WTC11 (cell line): ENCODE measurements at regions not wholly inside any gene's neighbourhood (a gene's known extent, or its start where the extent isn't known, plus 50 kb on each side); places are given as distances from the start of the nearest gene placed in this dataset.

Experiments
- ATAC-seq: fragments of 200-7000 bp; cut with Tn5 transposase; 2 replicates; pipeline ENCODE4 v1.10.0; 2021; ENCODE audit warnings: mild to moderate bottlenecking, moderate library complexity
- CTCF ChIA-PET: fragments of 300-600 bp; sonication (Branson Sonifier 250); formaldehyde crosslinking; loops from one replicate; lab custom pipeline; 2021; ENCODE audit warnings: antibody characterized with exemption; lab: Charles Lee
- POLR2A ChIA-PET: fragments of 350-600 bp; sonication (Branson Sonifier 250); formaldehyde crosslinking; loops from one replicate; lab custom pipeline; 2021; ENCODE audit warnings: antibody characterized with exemption; lab: Charles Lee
- DNase-seq: peaks from one replicate; pipeline ENCODE4 v3.0.0; 2021; ENCODE audit warnings: low spot score
- H3K27ac Mint-ChIP-seq: 2 replicates; pipeline ENCODE4 v1.8.0; 2021; ENCODE audit warnings: mixed read lengths
- H3K27me3 Mint-ChIP-seq: 2 replicates; pipeline ENCODE4 v1.8.0; 2021; ENCODE audit warnings: low read depth, mild to moderate bottlenecking, moderate library complexity, mixed read lengths
- H3K36me3 Mint-ChIP-seq: 2 replicates; pipeline ENCODE4 v1.8.0; 2021; ENCODE audit warnings: mixed read lengths
- H3K4me1 Mint-ChIP-seq: 2 replicates; pipeline ENCODE4 v1.8.0; 2022; ENCODE audit warnings: mixed read lengths
- H3K4me3 Mint-ChIP-seq: 2 replicates; pipeline ENCODE4 v1.8.0; 2021; ENCODE audit warnings: mild to moderate bottlenecking, moderate library complexity, mixed read lengths
- H3K9me3 Mint-ChIP-seq: 2 replicates; pipeline ENCODE4 v1.8.0; 2021; ENCODE audit warnings: mixed read lengths
- CDX4 ChIP-seq: fragments of 250-450 bp; sonication (Bioruptor Pico); IDR thresholded peaks from 2 replicates; pipeline ENCODE4 v1.9.0; 2021; ENCODE audit warnings: moderate library complexity, mild to moderate bottlenecking, inconsistent platforms, borderline replicate concordance
- CREB1 ChIP-seq: sonication (generic); formaldehyde crosslinking; IDR thresholded peaks from 2 replicates; pipeline ENCODE4 v1.8.0; 2023; ENCODE audit warnings: mild to moderate bottlenecking, missing genetic modification reagents
- CREM ChIP-seq: sonication (generic); formaldehyde crosslinking; IDR thresholded peaks from 2 replicates; pipeline ENCODE4 v1.8.1; 2022; ENCODE audit warnings: mild to moderate bottlenecking, missing genetic modification reagents, moderate library complexity
- E2F4 ChIP-seq: sonication (generic); formaldehyde crosslinking; IDR thresholded peaks from 2 replicates; pipeline ENCODE4 v1.8.1; 2022; ENCODE audit warnings: low read depth, mild to moderate bottlenecking, moderate library complexity, missing genetic modification reagents, borderline replicate concordance
- E2F5 ChIP-seq: sonication (generic); formaldehyde crosslinking; IDR thresholded peaks from 2 replicates; pipeline ENCODE4 v1.8.1; 2022; ENCODE audit warnings: mild to moderate bottlenecking, moderate library complexity, missing genetic modification reagents
- ESRRA ChIP-seq: sonication (generic); formaldehyde crosslinking; IDR thresholded peaks from 2 replicates; pipeline ENCODE4 v1.8.1; 2022; ENCODE audit warnings: mild to moderate bottlenecking, missing genetic modification reagents, borderline replicate concordance
- FOXK1 ChIP-seq: sonication (generic); formaldehyde crosslinking; IDR thresholded peaks from 2 replicates; pipeline ENCODE4 v1.8.0; 2022; ENCODE audit warnings: mild to moderate bottlenecking, moderate library complexity, missing genetic modification reagents
- GRHL2 ChIP-seq: fragments of 250-450 bp; sonication (Bioruptor Pico); IDR thresholded peaks from 2 replicates; pipeline ENCODE4 v1.8.0; 2022; ENCODE audit warnings: mild to moderate bottlenecking, moderate library complexity; ENCODE audit not compliant: insufficient replicate concordance, severe bottlenecking
- JAZF1 ChIP-seq: fragments of 250-450 bp; sonication (Bioruptor Pico); IDR thresholded peaks from 2 replicates; pipeline ENCODE4 v1.9.0; 2021; ENCODE audit warnings: moderate library complexity, mild to moderate bottlenecking, inconsistent platforms
- KAT7 ChIP-seq: sonication (generic); formaldehyde crosslinking; IDR thresholded peaks from 2 replicates; pipeline ENCODE4 v1.8.1; 2023; ENCODE audit warnings: missing genetic modification reagents, mild to moderate bottlenecking, borderline replicate concordance
- MAX ChIP-seq: sonication (generic); formaldehyde crosslinking; IDR thresholded peaks from 2 replicates; pipeline ENCODE4 v1.8.0; 2022; ENCODE audit warnings: mild to moderate bottlenecking, missing genetic modification reagents
- NFATC4 ChIP-seq: fragments of 250-450 bp; sonication (Bioruptor Pico); IDR thresholded peaks from 2 replicates; pipeline ENCODE4 v1.9.0; 2021; ENCODE audit warnings: mild to moderate bottlenecking
- NR1H2 ChIP-seq: sonication (generic); formaldehyde crosslinking; IDR thresholded peaks from 2 replicates; pipeline ENCODE4 v1.9.0; 2021; ENCODE audit warnings: mild to moderate bottlenecking, moderate library complexity, missing genetic modification reagents
- NR3C1 ChIP-seq: sonication (generic); formaldehyde crosslinking; conservative IDR thresholded peaks from 2 replicates; pipeline ENCODE4 v1.8.1; 2023; ENCODE audit warnings: low read depth, mild to moderate bottlenecking, missing genetic modification reagents
- OVOL2 ChIP-seq: fragments of 250-450 bp; sonication (Bioruptor Pico); IDR thresholded peaks from 2 replicates; pipeline ENCODE4 v1.9.0; 2021; ENCODE audit warnings: mild to moderate bottlenecking, borderline replicate concordance
- PRDM15 ChIP-seq: sonication (generic); formaldehyde crosslinking; IDR thresholded peaks from 2 replicates; pipeline ENCODE4 v1.8.0; 2022; ENCODE audit warnings: missing genetic modification reagents
- PRRX2 ChIP-seq: fragments of 250-450 bp; sonication (Bioruptor Pico); IDR thresholded peaks from 2 replicates; pipeline ENCODE4 v1.8.0; 2021; ENCODE audit warnings: mild to moderate bottlenecking
- SP1 ChIP-seq: sonication (generic); formaldehyde crosslinking; conservative IDR thresholded peaks from 2 replicates; pipeline ENCODE4 v1.8.1; 2022; ENCODE audit warnings: missing genetic modification reagents
- TEAD4 ChIP-seq: sonication (generic); formaldehyde crosslinking; IDR thresholded peaks from 2 replicates; pipeline ENCODE4 v1.8.0; 2022; ENCODE audit warnings: mild to moderate bottlenecking, missing genetic modification reagents
- TP53 ChIP-seq: sonication (generic); formaldehyde crosslinking; IDR thresholded peaks from 2 replicates; pipeline ENCODE4 v1.8.1; 2023; ENCODE audit warnings: mild to moderate bottlenecking, missing genetic modification reagents
- ZBTB21 ChIP-seq: sonication (generic); formaldehyde crosslinking; IDR thresholded peaks from 2 replicates; pipeline ENCODE4 v1.8.1; 2023; ENCODE audit warnings: mild to moderate bottlenecking, missing genetic modification reagents, borderline replicate concordance
- ZNF138 ChIP-seq: sonication (generic); formaldehyde crosslinking; conservative IDR thresholded peaks from 2 replicates; pipeline ENCODE4 v1.8.1; 2022; ENCODE audit warnings: mild to moderate bottlenecking, moderate library complexity, missing genetic modification reagents
- ZNF423 ChIP-seq: fragments of 250-450 bp; sonication (Bioruptor Pico); IDR thresholded peaks from 2 replicates; pipeline ENCODE4 v2.1.2; 2022; ENCODE audit warnings: mild to moderate bottlenecking, moderate library complexity
- ZNF425 ChIP-seq: fragments of 250-450 bp; sonication (Bioruptor Pico); conservative IDR thresholded peaks from 2 replicates; pipeline ENCODE4 v1.9.0; 2021; ENCODE audit warnings: mild to moderate bottlenecking
- ZSCAN18 ChIP-seq: fragments of 250-450 bp; sonication (Bioruptor Pico); IDR thresholded peaks from 2 replicates; pipeline ENCODE4 v2.1.2; 2022; ENCODE audit warnings: mild to moderate bottlenecking, moderate library complexity

GRCh38 chr5:17879276-17879675, 245.0 kb downstream of the TAF11L14 start:
- ChIA-PET CTCF (interaction anchor here (1.1 kb wide), 1 partner anchor 663 kb away, joined by 4 read pairs; no protein-coding TSS in a partner anchor), POLR2A (no interaction called here)
- H3K9me3 Mint-ChIP-seq, result peaks cover 18% of the 10 kb centered on the region
- H3K4me3 Mint-ChIP-seq, result no peak overlapping the region
- no peak for ATAC-seq
- no peaks in the 10 kb centered on the region; the same call in 1 of the 2 replicates for H3K27me3 Mint-ChIP-seq
- no peak for DNase-seq
- no peak overlapping the region for H3K27ac Mint-ChIP-seq
- no peak for TF ChIP-seq ZBTB21
- TF ChIP-seq CREB1 (CRISPR knock-in tag), result no peak
- no peak for TF ChIP-seq ZNF138 (CRISPR knock-in tag)
- TF ChIP-seq FOXK1 (CRISPR knock-in tag), result no peak
- TF ChIP-seq CREM, result no peak
- no peak for TF ChIP-seq E2F4
- TF ChIP-seq TP53, result no peak
- TF ChIP-seq ZSCAN18 (CRISPR knock-in tag), result no peak
- no peak for TF ChIP-seq KAT7 (CRISPR knock-in tag)
- no peak for TF ChIP-seq TEAD4
- no peak for TF ChIP-seq ZNF423 (CRISPR knock-in tag)
- no peak for TF ChIP-seq OVOL2 (CRISPR knock-in tag)
- no peak for TF ChIP-seq SP1
- no peak for TF ChIP-seq PRDM15 (CRISPR knock-in tag)
- TF ChIP-seq NR1H2, result no peak
- TF ChIP-seq NFATC4 (CRISPR knock-in tag), result no peak
- TF ChIP-seq GRHL2 (CRISPR knock-in tag), result no peak
- no peak for TF ChIP-seq CDX4
- no peak for TF ChIP-seq NR3C1 (CRISPR knock-in tag)
- no peak for TF ChIP-seq PRRX2 (CRISPR knock-in tag)
- H3K36me3 Mint-ChIP-seq, result 0 out of 2 replicates have a peak, but pooled peaks cover 2% of the 10 kb centered on the region
- peaks cover 11% of the 10 kb centered on the region for H3K4me1 Mint-ChIP-seq

GRCh38 chr5:17880869-17881268, 246.6 kb downstream of the TAF11L14 start:
- CTCF ChIA-PET, result no interaction called here
- H3K36me3 Mint-ChIP-seq, result 0 out of 2 replicates have a peak, but pooled peaks cover 7% of the 10 kb centered on the region
- no peak overlapping the region for H3K4me3 Mint-ChIP-seq
- H3K4me1 Mint-ChIP-seq, result peaks cover 11% of the 10 kb centered on the region
- DNase-seq (no peak), ATAC-seq (no peak)
- peaks cover 30% of the 10 kb centered on the region for H3K9me3 Mint-ChIP-seq
- POLR2A ChIA-PET, result no interaction called here
- H3K27me3 Mint-ChIP-seq, result no peaks in the 10 kb centered on the region
- no peak overlapping the region for H3K27ac Mint-ChIP-seq
- TF ChIP-seq MAX (no peak), E2F5 (CRISPR knock-in tag) (no peak), ZNF425 (CRISPR knock-in tag) (no peak), JAZF1 (CRISPR knock-in tag) (no peak), CREM (no peak), ESRRA (CRISPR knock-in tag) (no peak)
